ENCODE measurements at regions not wholly inside any gene's neighbourhood (a gene's known extent, or its start where the extent isn't known, plus 50 kb on each side); places are given as distances from the start of the nearest gene placed in this dataset.
"Not testable (repeated sequence)": the region's sequence is repeated elsewhere in the genome, so short reads cannot be mapped to it uniquely, and the experiment has no call there.

- DNase-seq (ENCODE audit: low spot score) = no peak
- intact Hi-C loops (cut with DNase I) = no loop called here
- ATAC-seq = no peak
These were observed 140.2 kb downstream of the MOSPD2 start for GRCh38 chrX:15013461-15013860.

- DNase-seq (ENCODE audit: low spot score) (no peak), ATAC-seq (no peak)
- intact Hi-C loops (cut with DNase I) = no loop called here
These were observed 124.0 kb downstream of the MOSPD2 start for GRCh38 chrX:14997271-14997670.

GRCh38 chrX:14984425-14984824, 111.2 kb downstream of the MOSPD2 start:
- intact Hi-C loops (cut with DNase I); ATAC-seq; DNase-seq (ENCODE audit: low spot score): not testable (repeated sequence)

Data from sciatic nerve (tissue), 2 donors.